PC-3 (cell line): ENCODE measurements at regions not wholly inside any gene's neighbourhood (a gene's known extent, or its start where the extent isn't known, plus 50 kb on each side); places are given as distances from the start of the nearest gene placed in this dataset.

Experiments used
- ATAC-seq: fragments of 200-7000 bp; cut with Tn5 transposase; 2 replicates; pipeline ENCODE4 v1.9.1; 2020; ENCODE audit warnings: mild to moderate bottlenecking, moderate library complexity
- BruUV-seq: library from RNA; stranded (reverse); fragments of 400-500 nt; replicated peaks from 2 replicates; lab custom pipeline; 2021; lab: Mats Ljungman, UMichigan
- CTCF ChIA-PET: fragments of 300-600 bp; sonication (Branson Sonifier 250); formaldehyde crosslinking; loops from one replicate; lab custom pipeline; 2022; ENCODE audit warnings: antibody characterized with exemption; lab: Charles Lee
- POLR2A ChIA-PET: fragments of 300-600 bp; sonication (Branson Sonifier 250); formaldehyde crosslinking; loops from one replicate; lab custom pipeline; 2022; ENCODE audit warnings: antibody characterized with exemption; ENCODE audit not compliant: unreplicated experiment; lab: Charles Lee
- DNase-seq: peaks from one replicate; pipeline ENCODE4 v3.0.0-alpha.2; 2015
- H2AFZ ChIP-seq: fragments of 300-600 bp; sonication (generic); 2 replicates; pipeline ENCODE4 v1.6.0; 2016; ENCODE audit warnings: antibody characterized with exemption, low read length
- H3F3A ChIP-seq: fragments of 300-600 bp; sonication (generic); one replicate; pipeline ENCODE4 v1.6.0; 2017; ENCODE audit warnings: antibody characterized with exemption, low read length, control low read depth, mild to moderate bottlenecking; ENCODE audit not compliant: unreplicated experiment
- H3K27ac ChIP-seq: fragments of 300-600 bp; sonication (generic); 2 replicates; pipeline ENCODE4 v1.5.1; 2016; ENCODE audit warnings: mild to moderate bottlenecking, low read length
- H3K27me3 ChIP-seq: fragments of 300-600 bp; sonication (generic); 2 replicates; pipeline ENCODE4 v1.6.1; 2016; ENCODE audit warnings: low read length, mixed read lengths
- H3K36me3 ChIP-seq: fragments of 300-600 bp; sonication (generic); 2 replicates; pipeline ENCODE4 v1.6.1; 2016; ENCODE audit warnings: low read depth, mixed run types, low read length, mixed read lengths
- H3K4me1 ChIP-seq: fragments of 300-600 bp; sonication (generic); 2 replicates; pipeline ENCODE4 v1.5.1; 2016; ENCODE audit warnings: low read length; ENCODE audit not compliant: insufficient read depth
- H3K4me2 ChIP-seq: fragments of 300-600 bp; sonication (generic); 2 replicates; pipeline ENCODE4 v1.6.0; 2016; ENCODE audit warnings: low read length
- H3K4me3 ChIP-seq: fragments of 300-600 bp; sonication (generic); 2 replicates; pipeline ENCODE4 v1.5.1; 2016; ENCODE audit warnings: mild to moderate bottlenecking, low read length, mixed read lengths
- H3K79me2 ChIP-seq: fragments of 300-600 bp; sonication (generic); 2 replicates; pipeline ENCODE4 v1.6.1; 2017; ENCODE audit warnings: low read length, mixed read lengths
- H3K9ac ChIP-seq: fragments of 300-600 bp; sonication (generic); 2 replicates; pipeline ENCODE4 v1.6.0; 2016; ENCODE audit warnings: mild to moderate bottlenecking, low read length
- H3K9me2 ChIP-seq: fragments of 300-600 bp; sonication (generic); replicated peaks from 2 replicates; pipeline ENCODE4 v1.6.1; 2016; ENCODE audit warnings: mixed run types, low read length, mixed read lengths
- H3K9me3 ChIP-seq: fragments of 300-600 bp; sonication (generic); 2 replicates; pipeline ENCODE4 v1.6.1; 2016; ENCODE audit warnings: low read length, mixed read lengths
- H4K20me1 ChIP-seq: fragments of 300-600 bp; sonication (generic); 2 replicates; pipeline ENCODE4 v1.6.1; 2016; ENCODE audit warnings: low read length, mixed read lengths
- EZH2 ChIP-seq: fragments of 300-600 bp; sonication (generic); IDR thresholded peaks from one replicate; pipeline ENCODE4 v1.6.1; 2017; ENCODE audit warnings: antibody characterized with exemption, mild to moderate bottlenecking, low read length; ENCODE audit not compliant: unreplicated experiment
- EZH2phosphoT487 ChIP-seq: fragments of 300-600 bp; sonication (generic); IDR thresholded peaks from 2 replicates; pipeline ENCODE4 v1.6.1; 2018; ENCODE audit warnings: mild to moderate bottlenecking, antibody characterized with exemption, low read length, borderline replicate concordance
- intact Hi-C: fragments of 100-400 bp; cut with micrococcal nuclease; formaldehyde crosslinking; loops from 2 replicates; pipeline ENCODE4 v1.9.0; 2023
- TF ChIP-seq, protein P1 (sequence below): fragments of 300-600 bp; sonication (generic); conservative IDR thresholded peaks from 2 replicates; pipeline ENCODE4 v1.5.1; 2017; ENCODE audit warnings: antibody characterized with exemption, low read depth, mild to moderate bottlenecking, low read length

DNA sequence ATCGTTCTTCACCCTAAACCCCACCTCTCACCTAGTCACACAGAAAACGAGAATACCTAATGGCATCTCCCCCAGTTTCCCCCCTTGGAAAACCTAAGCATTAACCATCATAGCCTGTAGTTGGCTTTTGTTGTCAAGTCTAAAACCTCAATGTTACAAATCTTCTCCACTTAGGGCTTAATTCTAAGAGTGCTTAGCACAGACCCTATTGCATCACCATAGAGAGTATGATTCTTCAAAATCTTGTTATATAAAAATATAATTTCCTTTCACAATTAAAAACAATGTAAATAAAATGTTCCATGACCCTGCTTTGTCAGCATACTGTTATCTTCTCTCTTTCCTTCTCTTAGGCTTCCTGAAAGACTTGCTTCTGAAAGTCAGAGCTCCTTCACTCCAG, 263.2 kb upstream of the RGS18 start:
- no peaks in the 10 kb centered on the region for H3K9me3 ChIP-seq
- H3K9ac ChIP-seq: no peak overlapping the region
- no peak overlapping the region for H3K4me2 ChIP-seq
- ChIA-PET POLR2A (no interaction called here), CTCF (no interaction called here)
- intact Hi-C loops: no loop called here
- H2AFZ ChIP-seq: no peak overlapping the region
- no peaks in the 10 kb centered on the region for H3K79me2 ChIP-seq
- H4K20me1 ChIP-seq: no peaks in the 10 kb centered on the region
- DNase-seq (no peak), ATAC-seq (no peak)
- H3K27ac ChIP-seq: no peak overlapping the region
- no peaks in the 10 kb centered on the region for H3K9me2 ChIP-seq
- no peaks in the 10 kb centered on the region for H3F3A ChIP-seq
- TF ChIP-seq EZH2phosphoT487 (no peak), EZH2 (no peak)
- TF ChIP-seq, protein P1, sequence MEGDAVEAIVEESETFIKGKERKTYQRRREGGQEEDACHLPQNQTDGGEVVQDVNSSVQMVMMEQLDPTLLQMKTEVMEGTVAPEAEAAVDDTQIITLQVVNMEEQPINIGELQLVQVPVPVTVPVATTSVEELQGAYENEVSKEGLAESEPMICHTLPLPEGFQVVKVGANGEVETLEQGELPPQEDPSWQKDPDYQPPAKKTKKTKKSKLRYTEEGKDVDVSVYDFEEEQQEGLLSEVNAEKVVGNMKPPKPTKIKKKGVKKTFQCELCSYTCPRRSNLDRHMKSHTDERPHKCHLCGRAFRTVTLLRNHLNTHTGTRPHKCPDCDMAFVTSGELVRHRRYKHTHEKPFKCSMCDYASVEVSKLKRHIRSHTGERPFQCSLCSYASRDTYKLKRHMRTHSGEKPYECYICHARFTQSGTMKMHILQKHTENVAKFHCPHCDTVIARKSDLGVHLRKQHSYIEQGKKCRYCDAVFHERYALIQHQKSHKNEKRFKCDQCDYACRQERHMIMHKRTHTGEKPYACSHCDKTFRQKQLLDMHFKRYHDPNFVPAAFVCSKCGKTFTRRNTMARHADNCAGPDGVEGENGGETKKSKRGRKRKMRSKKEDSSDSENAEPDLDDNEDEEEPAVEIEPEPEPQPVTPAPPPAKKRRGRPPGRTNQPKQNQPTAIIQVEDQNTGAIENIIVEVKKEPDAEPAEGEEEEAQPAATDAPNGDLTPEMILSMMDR: no peak
- H3K4me1 ChIP-seq: no peaks in the 10 kb centered on the region
- no TSS peak for BruUV-seq
- H3K27me3 ChIP-seq: no peaks in the 10 kb centered on the region
- no peaks in the 10 kb centered on the region for H3K36me3 ChIP-seq
- H3K4me3 ChIP-seq: no peak overlapping the region

DNA sequence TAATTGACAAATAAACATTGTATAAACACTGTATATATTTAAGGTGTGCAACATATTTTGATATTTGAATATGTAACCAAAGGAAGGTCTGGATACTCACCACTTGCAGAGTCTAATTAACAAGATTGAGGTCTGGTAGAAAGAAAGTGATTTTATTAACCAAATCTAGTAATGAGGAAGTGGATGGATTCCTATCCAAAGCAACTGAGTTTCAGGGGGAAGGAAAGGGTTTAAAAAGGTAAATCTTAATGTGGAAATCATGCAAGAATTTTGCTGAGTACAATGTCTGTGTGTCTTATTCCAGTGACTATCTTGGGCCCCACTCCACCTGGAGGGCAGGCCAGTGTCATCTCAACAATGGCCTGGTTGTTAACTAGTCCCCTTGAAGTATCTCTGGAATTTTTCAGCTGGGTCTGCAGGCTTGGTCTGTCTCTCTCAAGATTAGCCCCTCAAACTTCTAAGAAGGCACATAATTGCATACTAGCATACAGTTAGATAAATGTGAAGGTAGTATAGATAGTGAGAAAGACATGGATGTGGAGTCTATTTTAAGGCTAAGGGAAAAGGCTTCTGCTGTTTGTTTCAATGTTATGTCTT, 262.7 kb upstream of the RGS18 start:
- BruUV-seq: no TSS peak
- intact Hi-C loops: no loop called here
- no peak for ATAC-seq
- Histone ChIP-seq H3K36me3 (no peaks in the 10 kb centered on the region), H3K27me3 (no peaks in the 10 kb centered on the region), H2AFZ (no peak overlapping the region), H3K9me3 (no peaks in the 10 kb centered on the region), H3K79me2 (no peaks in the 10 kb centered on the region), H3F3A (no peaks in the 10 kb centered on the region), H3K4me1 (no peaks in the 10 kb centered on the region), H3K27ac (no peak overlapping the region), H3K9me2 (no peaks in the 10 kb centered on the region), H3K4me3 (no peak overlapping the region), H4K20me1 (no peaks in the 10 kb centered on the region), H3K4me2 (no peak overlapping the region), H3K9ac (no peak overlapping the region)
- no peak for DNase-seq
- POLR2A ChIA-PET: no interaction called here
- CTCF ChIA-PET: no interaction called here
- no peak for TF ChIP-seq EZH2phosphoT487
- TF ChIP-seq, protein P1: no peak
- TF ChIP-seq EZH2: no peak

DNA sequence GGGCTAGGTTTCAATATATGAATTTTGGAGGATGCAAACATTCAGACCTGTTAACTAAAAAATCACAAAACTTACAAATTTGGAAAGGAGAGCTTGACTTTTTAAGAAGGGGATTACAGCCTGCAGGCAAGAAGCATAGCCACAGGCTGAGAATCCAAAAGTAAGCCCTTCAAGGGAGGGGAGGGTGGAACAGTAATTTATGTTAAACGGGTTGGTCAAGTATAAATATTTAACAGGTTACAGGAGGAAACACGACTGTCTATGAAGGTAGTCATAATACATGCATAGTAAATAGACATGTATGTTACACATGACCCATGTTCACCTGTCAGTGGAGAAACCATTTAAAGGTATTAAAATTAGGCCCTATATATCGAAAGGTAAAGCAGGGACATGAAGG, 261.1 kb upstream of the RGS18 start:
- TF ChIP-seq, protein P1: no peak
- no peak for TF ChIP-seq EZH2
- no peak for TF ChIP-seq EZH2phosphoT487
- H3K4me3 ChIP-seq: no peak overlapping the region
- no peak overlapping the region for H2AFZ ChIP-seq
- no peak overlapping the region for H3K9ac ChIP-seq
- no peaks in the 10 kb centered on the region for H4K20me1 ChIP-seq
- H3K4me1 ChIP-seq: no peaks in the 10 kb centered on the region
- H3K27ac ChIP-seq: no peak overlapping the region
- ChIA-PET POLR2A (no interaction called here), CTCF (no interaction called here)
- no peaks in the 10 kb centered on the region for H3K79me2 ChIP-seq
- no peak for ATAC-seq
- no peak for DNase-seq
- intact Hi-C loops: no loop called here
- H3F3A ChIP-seq: no peaks in the 10 kb centered on the region
- H3K4me2 ChIP-seq: no peak overlapping the region
- no TSS peak for BruUV-seq
- H3K9me2 ChIP-seq: no peaks in the 10 kb centered on the region
- no peaks in the 10 kb centered on the region for H3K36me3 ChIP-seq
- no peaks in the 10 kb centered on the region for H3K27me3 ChIP-seq
- no peaks in the 10 kb centered on the region for H3K9me3 ChIP-seq
